Tibial artery (tissue), 4 donors: ENCODE measurements at regions not wholly inside any gene's neighbourhood (a gene's known extent, or its start where the extent isn't known, plus 50 kb on each side); places are given as distances from the start of the nearest gene placed in this dataset.

Experiments
- DNase-seq, 2 donors: peaks; one replicate each; pipeline ENCODE4 v3.0.0-alpha.2; 2019
- H3K27ac ChIP-seq, 2 donors: fragments of 200-600 bp; sonication (generic) in 1 of 2; 1 replicate in 1 of 2; 2 replicates in 1 of 2; pipeline ENCODE4 v1.5.1; 2018 to 2019; ENCODE audit warnings: mild to moderate bottlenecking in 1 of 2
- H3K27me3 ChIP-seq, 2 donors: fragments of 200-600 bp; sonication (generic) in 1 of 2; one replicate each; pipeline versions ENCODE4 v1.5.1 to v1.6.0; 2016 to 2019
- H3K36me3 ChIP-seq, 3 donors: fragments of 200-600 bp; sonication (generic) in 2 of 3; one replicate each; pipeline ENCODE4 v1.5.1; 2016 to 2019; ENCODE audit warnings: mild to moderate bottlenecking in 2 of 3
- H3K4me1 ChIP-seq, 4 donors: fragments of 200-600 bp; sonication (generic) in 2 of 4; 1 replicate in 3 of 4; 2 replicates in 1 of 4; pipeline ENCODE4 v1.5.1; 2016 to 2019
- H3K4me3 ChIP-seq, 2 donors: fragments of 200-600 bp; sonication (generic) in 1 of 2; 1 replicate in 1 of 2; 2 replicates in 1 of 2; pipeline ENCODE4 v1.5.1; 2018 to 2019; ENCODE audit warnings: mild to moderate bottlenecking in 2 of 2
- H3K9me3 ChIP-seq, 3 donors: fragments of 200-600 bp; sonication (generic) in 1 of 3; one replicate each; pipeline ENCODE4 v1.5.1; 2016 to 2019
- CTCF ChIP-seq, 2 experiments: fragments of 200-600 bp in 1 of 2; fragments of 450-650 bp in 1 of 2; IDR thresholded peaks; one replicate each; pipeline ENCODE4 v1.5.1; 2017 to 2019; ENCODE audit warnings: antibody characterized with exemption in 2 of 2, mild to moderate bottlenecking in 1 of 2, moderate library complexity in 1 of 2
- intact Hi-C: fragments of 100-400 bp; cut with DNase I; formaldehyde crosslinking; loops from one replicate; pipeline ENCODE4 v1.15.0; 2023; ENCODE audit warnings: low total_unique reads

GRCh38 chr2:40558761-40559160 lies 106.9 kb upstream of the SLC8A1 start:
- Histone ChIP-seq H3K27ac (no peak overlapping the region), H3K4me3 (no peak overlapping the region), H3K36me3 (no peaks in the 10 kb centered on the region), H3K9me3 (no peaks in the 10 kb centered on the region), H3K4me1 (no peaks in the 10 kb centered on the region), H3K27me3 (no peaks in the 10 kb centered on the region)
- intact Hi-C loops: loop anchor here (5.0 kb wide), 1 partner anchor 646 kb away; no protein-coding TSS in a partner anchor
- no peak for DNase-seq
- TF ChIP-seq CTCF (IDR thresholded peaks at IDR 0.05): no peak

GRCh38 chr2:40559175-40559574 lies 107.3 kb upstream of the SLC8A1 start:
- intact Hi-C loops: loop anchor here (5.0 kb wide), 1 partner anchor 647 kb away; no protein-coding TSS in a partner anchor
- Histone ChIP-seq H3K9me3 (no peaks in the 10 kb centered on the region), H3K27ac (no peak overlapping the region), H3K27me3 (no peaks in the 10 kb centered on the region), H3K4me3 (no peak overlapping the region), H3K36me3 (no peaks in the 10 kb centered on the region), H3K4me1 (no peaks in the 10 kb centered on the region)
- DNase-seq: no peak
- TF ChIP-seq CTCF (IDR thresholded peaks at IDR 0.05): no peak

GRCh38 chr2:40564184-40564583 lies 112.3 kb upstream of the SLC8A1 start:
- Histone ChIP-seq H3K4me3 (no peak overlapping the region), H3K27ac (no peak overlapping the region), H3K27me3 (no peaks in the 10 kb centered on the region), H3K4me1 (no peaks in the 10 kb centered on the region), H3K9me3 (no peaks in the 10 kb centered on the region), H3K36me3 (no peaks in the 10 kb centered on the region)
- intact Hi-C loops: no loop called here
- no peak for TF ChIP-seq CTCF (IDR thresholded peaks at IDR 0.05)
- DNase-seq: no peak

DNA sequence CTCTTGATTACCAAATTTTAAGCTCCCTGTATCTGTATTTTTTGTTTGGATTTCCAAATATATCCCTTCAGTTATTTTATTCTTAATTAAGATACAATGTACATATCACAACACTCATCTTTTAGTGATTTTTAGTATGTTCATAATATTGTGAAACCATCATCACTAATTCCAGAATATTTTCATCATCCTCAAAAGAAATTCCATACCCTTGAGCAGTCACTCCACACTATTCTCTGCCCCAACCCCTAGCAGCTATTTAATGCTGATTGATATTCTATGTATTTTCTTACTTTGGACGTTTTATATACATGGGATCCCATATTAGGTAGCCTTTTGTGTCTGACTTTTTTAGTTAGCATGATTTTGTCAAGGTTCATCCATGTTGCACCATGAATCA lies 127.4 kb upstream of the SLC8A1 start:
- intact Hi-C loops: no loop called here
- Histone ChIP-seq H3K4me1 (no peaks in the 10 kb centered on the region), H3K27me3 (no peaks in the 10 kb centered on the region), H3K27ac (no peak overlapping the region), H3K4me3 (no peak overlapping the region), H3K36me3 (no peaks in the 10 kb centered on the region), H3K9me3 (no peaks in the 10 kb centered on the region)
- no peak for TF ChIP-seq CTCF (IDR thresholded peaks at IDR 0.05)
- DNase-seq: no peak

DNA sequence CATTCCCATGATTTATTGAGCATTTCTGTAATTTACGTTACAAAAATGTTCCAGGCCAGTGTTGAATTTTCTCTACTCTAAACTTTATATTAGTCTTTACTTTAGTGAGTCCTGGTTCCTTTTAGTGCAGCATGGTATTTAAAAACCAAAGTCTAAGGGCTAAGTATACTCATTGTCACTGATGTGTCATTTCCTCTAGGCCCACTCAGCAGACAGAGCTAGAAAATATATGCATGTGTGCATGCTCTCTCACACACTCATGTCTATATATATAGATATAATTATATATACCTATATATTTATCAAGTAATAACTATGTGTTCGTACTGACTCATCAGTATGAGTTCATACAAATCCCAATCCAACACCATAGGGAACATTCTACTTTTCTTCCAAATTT lies 132.5 kb upstream of the SLC8A1 start:
- no peaks in the 10 kb centered on the region for H3K4me1 ChIP-seq
- no peaks in the 10 kb centered on the region for H3K27me3 ChIP-seq
- no peak for DNase-seq
- intact Hi-C loops: no loop called here
- H3K27ac ChIP-seq: no peak overlapping the region
- no peaks in the 10 kb centered on the region for H3K9me3 ChIP-seq
- no peak overlapping the region for H3K4me3 ChIP-seq
- no peak for TF ChIP-seq CTCF (IDR thresholded peaks at IDR 0.05)
- H3K36me3 ChIP-seq: no peaks in the 10 kb centered on the region

DNA sequence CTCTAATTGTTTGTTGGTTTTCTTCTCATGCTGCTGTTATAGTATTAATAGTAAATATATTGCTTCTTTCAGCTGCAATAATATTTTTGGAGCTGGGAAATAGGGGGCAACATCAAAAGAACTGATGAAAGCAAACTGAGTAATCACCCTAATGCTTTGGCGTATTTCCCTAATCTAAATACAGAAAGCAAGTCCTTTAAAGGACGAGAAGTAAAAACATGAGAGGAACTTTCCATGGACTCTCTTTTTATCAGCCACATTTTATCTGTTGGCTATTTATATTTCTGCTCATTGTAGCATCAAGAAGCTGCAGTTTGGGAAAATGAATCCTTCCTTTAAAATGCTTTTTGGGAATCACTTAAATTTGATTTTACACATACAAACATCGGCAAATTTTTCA lies 139.9 kb upstream of the SLC8A1 start:
- no peak overlapping the region for H3K27ac ChIP-seq
- no peak for TF ChIP-seq CTCF (IDR thresholded peaks at IDR 0.05)
- no peak for DNase-seq
- no peaks in the 10 kb centered on the region for H3K27me3 ChIP-seq
- H3K9me3 ChIP-seq: no peaks in the 10 kb centered on the region
- intact Hi-C loops: no loop called here
- no peak overlapping the region for H3K4me3 ChIP-seq
- H3K36me3 ChIP-seq: no peaks in the 10 kb centered on the region
- no peaks in the 10 kb centered on the region for H3K4me1 ChIP-seq
